ENCODE measurements at regions not wholly inside any gene's neighbourhood (a gene's known extent, or its start where the extent isn't known, plus 50 kb on each side); places are given as distances from the start of the nearest gene placed in this dataset.
A peak's percentile ranks its signal among the peaks of the same experiment; 100 is the strongest.

DNA sequence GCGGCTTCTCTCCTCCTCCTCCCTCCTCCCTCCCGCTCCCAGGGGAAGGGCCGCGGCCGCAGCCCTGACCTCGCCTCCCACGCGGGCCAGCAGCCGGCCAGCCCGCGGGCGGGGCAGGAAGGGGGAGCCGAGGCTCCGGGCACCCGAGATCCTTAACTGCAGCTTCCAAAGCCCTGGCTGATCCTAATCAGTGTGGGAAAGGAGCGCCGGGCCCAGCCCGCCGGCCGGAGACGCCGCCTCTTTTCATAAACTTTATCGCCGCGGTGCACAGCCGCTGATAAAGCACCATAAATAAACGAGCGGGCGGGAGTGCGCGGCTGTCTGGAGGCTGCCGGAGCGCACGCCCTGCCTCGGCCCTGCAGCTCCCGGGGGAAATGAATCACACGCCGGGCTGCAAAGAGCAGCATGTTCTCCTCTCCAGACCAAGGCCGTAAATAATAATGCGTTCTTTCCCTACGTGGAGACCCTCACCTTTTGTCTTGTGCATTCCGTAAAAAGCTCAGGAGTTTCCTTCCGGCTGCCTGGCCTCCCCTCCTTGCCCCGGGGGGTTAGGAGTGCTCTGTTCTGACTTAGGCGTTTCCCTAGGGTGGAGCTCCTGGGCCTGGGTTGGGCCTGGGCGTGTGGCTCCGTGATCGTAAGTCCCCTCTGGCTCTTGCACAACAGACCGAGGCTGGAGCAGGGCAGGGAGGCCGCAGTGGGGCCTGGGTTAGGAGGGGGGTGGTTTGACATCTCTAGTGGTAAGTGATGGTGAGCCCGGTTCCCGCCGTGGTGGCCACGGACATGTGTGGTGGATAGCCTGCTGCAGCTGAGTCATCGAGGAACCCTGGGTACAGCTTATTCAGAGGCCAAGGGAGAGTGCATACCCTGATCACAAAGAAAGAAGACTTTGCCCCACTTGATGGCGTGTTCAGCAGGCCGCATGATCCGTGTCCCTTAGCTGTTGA, 132.6 kb upstream of the HES1 start:
- peak; percentile 64 to 72 (median 68) for DNase-seq (ENCODE audit: low read depth in 4 of 4, low spot score in 2 of 4)

DNA sequence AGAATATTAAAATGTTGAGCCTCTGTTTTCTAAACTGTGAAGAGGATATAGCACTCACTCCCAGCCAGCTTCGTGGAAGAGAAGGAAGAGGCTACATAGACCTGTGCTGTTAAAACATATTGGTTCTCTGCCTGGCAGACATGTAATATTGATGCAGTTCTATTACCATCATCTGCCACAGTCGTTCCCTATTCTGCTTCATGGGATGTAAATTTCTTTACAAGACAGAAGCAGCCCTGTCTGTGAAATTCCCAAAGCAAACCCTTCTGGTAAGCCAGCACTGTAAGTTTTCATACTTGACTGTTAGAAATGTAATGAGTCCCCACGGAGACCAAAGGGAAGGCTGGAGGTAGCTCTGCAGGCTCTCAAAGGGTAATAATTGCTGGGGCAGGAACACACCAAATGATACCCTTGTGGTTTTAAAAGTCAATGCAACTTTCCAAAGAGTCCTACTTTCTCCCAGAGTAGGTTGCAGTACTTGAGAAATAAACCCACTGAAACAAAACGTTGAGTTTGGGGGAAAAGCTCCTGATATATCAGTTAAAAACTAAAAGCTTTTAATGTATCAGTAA, 129.9 kb upstream of the HES1 start:
- DNase-seq (ENCODE audit: low read depth in 4 of 4, low spot score in 2 of 4) = no peak

DNA sequence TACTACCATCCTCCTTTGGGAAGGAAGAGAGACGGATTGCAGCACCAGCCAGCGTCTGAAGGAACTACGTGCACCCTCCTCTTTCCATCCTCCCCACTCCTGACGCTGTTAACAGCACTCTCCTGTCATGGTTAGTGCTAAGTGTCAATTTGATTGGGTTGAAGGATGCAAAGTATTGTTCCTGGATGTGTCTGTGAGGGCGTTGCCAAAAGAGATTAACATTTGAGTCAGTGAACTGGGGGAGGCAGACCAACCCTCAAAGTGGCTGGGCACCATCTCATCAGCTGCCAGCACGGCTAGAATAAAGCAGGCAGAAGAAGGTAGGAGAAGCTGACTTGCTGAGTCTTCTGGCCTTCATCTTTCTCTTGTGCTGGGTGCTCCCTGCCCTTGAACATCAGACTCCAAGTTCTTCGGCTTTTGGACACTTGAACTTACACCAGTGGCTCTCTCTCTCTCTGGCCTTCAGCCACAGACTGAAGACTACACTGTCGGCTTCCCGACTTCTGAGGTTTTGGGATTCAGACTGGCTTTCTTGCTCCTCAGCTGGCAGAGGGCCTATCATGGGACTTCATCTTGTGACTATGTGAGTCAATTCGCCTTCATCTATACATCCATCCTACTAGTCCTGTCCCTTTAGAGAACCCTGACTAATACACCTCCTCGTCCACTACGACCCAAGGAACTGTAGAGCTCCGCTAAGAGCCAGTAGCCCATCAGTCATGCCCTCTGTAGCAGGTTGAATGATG, 128.2 kb upstream of the HES1 start:
- no peak for DNase-seq (ENCODE audit: low read depth in 4 of 4, low spot score in 2 of 4)

DNA sequence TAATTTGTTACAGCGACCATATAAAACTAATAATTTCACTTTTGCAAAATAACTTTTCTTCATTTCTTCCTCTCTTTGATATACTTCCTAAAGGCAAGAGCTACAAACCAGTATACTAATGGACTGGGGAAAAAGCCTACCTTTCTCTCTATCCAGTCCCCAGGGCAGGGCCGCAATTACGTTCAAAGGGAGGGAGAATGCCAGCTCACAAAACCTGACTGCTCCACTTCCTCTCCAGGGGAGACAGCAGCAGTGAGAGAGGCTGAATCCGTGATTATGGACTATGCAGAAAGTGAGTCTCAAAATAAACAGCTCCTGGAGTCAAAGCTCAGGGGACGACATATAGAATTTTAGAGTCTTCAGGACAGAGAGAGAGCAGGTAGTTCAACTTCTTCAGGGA, 126.9 kb upstream of the HES1 start:
- DNase-seq (ENCODE audit: low read depth in 4 of 4, low spot score in 2 of 4) = no peak

DNA sequence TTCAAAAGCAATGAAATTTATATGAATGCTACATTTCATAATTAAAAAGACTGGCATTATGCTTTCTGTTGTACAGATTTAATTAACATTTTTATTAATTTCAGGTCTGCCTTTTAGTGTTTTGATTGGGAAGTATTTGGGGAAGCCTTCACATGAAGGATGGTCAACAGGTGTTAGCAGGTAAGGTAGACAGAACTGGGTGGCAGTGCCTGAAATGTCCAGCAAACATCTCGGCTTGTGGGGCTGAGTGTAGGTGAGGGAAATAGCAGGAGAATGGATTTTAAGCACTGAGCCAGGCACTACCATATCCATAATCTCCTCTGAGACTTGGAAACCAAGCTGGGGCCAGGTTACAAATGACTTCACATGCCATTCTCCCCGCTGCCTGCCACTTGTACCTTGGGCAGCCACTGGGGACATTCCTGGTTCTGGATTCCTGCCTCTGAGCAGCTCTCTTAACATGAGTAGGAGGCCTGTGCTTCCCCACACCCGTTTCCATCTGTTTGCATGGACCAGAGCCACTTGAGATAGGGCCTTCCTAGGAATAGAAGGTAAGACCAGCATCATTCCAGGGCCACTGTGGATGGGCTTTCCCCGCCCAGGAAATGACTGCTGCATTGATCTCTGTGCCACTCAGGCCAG, 125.9 kb upstream of the HES1 start:
- DNase-seq (ENCODE audit: low read depth in 4 of 4, low spot score in 2 of 4) = no peak

DNA sequence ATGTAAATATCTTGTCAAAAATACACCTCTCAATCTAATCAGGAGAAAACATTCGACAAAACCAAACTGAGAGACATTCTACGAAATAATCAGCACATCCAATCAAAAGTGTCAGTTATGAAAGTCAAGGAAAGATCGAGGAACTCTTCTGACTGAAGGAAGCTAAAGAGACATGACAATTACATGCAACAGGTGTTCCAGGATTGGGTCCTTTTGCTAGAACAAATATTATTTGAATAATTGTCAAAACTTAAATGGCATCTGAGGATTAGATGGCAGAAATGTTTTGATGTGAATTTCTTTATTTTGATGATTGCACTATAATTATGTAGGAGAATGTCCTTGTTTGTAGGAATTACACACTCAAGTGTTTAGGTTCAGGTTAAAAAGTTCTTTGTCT, 124.1 kb upstream of the HES1 start:
- no peak for DNase-seq (ENCODE audit: low read depth in 4 of 4, low spot score in 2 of 4)

DNA sequence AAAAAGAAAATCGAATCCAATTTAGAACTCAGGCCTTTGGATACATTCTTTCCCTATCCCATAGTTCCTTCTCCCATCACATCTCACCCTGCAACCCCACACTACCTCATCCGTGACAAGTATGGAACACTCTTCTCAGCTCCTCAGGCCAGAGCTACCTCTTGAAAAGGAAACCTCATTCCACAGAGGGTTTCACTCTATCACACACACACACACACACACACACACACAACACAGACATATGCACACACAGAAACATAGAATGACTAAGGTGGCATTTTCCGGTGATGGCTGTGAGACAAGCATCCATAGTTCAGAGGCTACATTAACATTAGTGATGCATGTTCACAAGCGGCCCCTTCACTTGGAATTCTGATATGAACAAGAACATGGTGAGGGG, 122.0 kb upstream of the HES1 start:
- no peak for DNase-seq (ENCODE audit: low read depth in 4 of 4, low spot score in 2 of 4)

DNA sequence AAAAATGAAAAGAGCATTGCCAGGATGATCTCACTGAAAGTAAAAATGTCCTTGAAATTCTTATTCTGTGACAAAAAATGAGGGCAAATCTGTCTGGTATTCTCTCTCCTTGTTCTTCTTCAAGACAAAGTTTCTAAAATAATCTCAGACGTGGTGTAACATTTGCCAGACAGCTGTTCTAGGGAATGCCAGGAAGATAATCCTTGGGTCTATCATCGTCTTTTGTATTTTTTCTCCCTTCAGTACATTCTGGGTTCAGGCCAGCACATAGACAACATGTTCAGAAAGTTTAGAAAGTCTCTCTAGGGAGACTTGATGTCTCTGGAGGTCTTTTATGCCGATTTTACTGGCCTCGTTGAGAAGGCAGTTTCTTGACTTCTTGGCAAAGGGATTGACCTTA, 121.2 kb upstream of the HES1 start:
- no peak for DNase-seq (ENCODE audit: low read depth in 4 of 4, low spot score in 2 of 4)

DNA sequence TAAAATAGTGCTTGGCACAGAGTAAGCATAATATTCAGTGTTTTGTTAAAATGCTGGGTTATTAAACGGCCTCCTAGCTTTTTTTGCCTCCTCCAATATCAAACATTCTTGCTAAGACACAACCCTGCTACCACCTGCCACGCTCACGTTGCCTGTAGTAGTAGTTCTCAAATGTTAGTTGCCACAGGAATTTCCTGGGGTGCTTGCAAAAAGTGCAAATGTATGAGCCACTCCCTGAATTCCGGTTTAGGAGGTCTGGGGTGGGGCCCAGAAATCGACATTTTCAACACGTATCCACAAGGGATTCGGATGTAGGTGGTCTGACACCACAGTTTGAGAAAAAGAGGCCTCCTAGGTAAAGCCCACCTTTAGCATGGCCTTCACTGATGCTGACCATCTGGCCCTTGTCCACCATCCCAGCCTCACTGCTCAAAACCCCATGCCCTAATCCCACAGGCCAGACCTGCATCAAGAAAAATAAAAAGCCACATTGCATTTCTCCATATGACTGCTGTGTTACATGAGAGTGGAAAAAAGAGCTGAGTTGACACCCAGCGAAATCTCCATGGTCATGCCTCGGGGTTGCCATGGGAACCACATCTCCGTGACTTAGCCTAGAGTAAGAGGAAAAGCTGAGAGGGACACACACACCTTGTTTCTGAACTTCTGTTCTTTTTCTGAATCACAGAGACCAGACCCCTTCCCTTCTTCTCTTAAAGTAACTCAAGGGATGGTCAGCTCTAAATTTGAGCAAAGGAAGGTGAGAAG, 116.4 kb upstream of the HES1 start:
- peak in 1 of 4 donors; percentile 52 for DNase-seq (ENCODE audit: low read depth in 4 of 4, low spot score in 2 of 4)

DNA sequence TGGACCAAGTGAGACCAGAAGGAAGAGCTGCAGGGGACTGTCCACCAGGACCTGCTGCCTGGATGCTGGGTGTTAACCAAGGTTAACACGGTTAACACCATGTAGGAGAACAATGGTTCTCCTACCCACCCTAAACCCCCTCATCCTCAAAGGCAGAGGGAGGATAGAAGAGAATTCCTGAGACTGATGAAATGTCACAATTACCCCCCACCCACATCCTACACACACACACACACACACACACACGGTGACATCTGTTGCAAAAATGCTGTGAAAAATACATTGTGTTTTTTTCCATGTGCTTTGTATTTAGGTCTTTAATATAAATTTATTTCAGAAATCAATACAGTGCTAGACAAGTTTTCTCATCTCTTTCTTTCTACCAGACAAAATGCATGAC, 113.9 kb upstream of the HES1 start:
- no peak for DNase-seq (ENCODE audit: low read depth in 4 of 4, low spot score in 2 of 4)

DNA sequence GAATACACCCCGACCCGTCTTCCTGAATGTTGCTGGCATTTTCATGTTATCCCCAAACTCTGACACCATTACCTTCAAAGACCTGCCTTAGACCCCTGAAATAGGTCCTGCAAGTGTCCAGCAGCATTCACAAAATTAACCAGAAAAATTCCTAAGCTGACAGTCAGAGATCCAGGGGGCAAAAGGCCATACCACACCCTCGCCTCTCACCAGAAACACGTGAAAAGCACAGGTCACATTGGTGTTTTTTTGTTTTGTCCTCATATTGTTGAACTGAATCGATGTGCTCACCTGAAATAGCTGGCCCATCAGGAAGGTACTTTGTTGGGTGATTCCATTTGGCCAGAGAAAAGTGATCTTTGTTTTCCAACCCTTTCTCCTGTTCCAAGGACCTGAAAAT, 113.1 kb upstream of the HES1 start:
- no peak for DNase-seq (ENCODE audit: low read depth in 4 of 4, low spot score in 2 of 4)

DNA sequence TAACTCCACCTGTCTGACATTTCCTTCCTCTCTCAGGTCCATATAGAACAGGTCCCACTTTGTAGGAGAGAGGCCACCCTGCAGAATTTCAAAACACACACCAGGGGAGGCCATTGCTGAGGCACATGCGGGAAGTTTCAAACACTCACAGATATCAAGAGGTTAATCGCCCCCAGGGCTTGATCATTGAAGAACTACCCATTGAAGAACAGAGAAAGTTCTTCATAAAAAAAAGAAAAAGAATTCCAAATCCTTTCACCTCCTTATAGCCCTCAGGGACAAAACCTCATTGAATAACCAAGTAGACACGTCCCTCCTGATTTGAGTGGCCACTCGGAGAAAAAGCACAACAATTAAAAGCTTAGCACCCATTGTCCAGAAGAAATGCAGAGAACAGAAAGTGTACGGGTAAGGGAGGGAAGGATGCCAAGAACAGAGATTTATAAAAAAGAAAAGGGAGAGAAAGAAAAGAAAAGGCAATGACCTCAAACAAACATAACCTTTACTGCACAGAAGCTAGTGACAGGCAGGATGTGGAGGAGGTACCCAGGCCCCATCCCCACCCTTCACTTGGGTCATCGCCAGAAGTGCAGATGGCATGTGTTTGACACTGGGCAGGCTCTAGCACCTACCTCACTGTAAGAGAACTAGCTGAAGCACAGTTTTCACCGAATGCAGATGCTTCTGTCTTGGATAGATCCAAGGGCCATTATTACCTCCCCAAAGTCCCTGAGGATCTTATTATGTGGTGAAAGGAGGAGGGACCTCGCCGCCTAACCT, 112.3 kb upstream of the HES1 start:
- no peak for DNase-seq (ENCODE audit: low read depth in 4 of 4, low spot score in 2 of 4)

DNA sequence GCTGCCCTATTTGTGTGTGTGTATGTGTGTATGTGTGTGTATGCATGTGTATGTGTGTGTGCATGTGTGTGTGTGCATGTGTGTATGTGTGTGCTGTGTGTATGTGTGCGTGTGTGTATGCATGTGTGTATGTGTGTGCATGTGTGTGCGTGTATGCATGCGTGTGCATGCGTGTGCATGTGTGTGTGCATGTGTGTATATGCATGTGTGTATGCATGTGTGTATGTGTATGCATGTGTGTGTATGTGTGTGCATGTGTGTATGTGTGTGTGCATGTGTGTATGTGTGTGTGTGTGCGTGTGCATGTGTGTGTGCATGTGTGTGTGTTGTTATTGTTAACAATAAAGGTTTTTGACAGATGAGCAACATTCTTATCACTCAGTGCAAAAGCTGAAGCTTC, 110.8 kb upstream of the HES1 start:
- no peak for DNase-seq (ENCODE audit: low read depth in 4 of 4, low spot score in 2 of 4)

DNA sequence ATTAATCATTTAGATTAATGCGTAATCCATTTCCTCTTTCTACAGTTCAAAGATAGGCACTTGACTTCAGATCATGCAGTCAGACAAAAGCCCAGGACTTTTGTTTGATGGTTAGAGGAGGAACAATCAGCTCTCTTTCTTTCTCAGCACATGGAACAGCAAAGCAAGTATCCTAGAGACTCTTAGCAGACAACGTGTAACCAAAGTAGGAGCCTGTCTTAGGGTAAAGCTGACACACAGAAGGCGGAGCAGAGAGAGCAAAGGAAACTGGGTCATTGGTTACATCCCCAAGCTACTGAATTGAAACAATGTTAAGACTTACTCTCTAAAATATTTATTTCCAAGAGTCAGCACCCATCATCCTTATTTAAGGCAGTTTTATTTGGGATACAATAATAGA, 110.0 kb upstream of the HES1 start:
- no peak for DNase-seq (ENCODE audit: low read depth in 4 of 4, low spot score in 2 of 4)

DNA sequence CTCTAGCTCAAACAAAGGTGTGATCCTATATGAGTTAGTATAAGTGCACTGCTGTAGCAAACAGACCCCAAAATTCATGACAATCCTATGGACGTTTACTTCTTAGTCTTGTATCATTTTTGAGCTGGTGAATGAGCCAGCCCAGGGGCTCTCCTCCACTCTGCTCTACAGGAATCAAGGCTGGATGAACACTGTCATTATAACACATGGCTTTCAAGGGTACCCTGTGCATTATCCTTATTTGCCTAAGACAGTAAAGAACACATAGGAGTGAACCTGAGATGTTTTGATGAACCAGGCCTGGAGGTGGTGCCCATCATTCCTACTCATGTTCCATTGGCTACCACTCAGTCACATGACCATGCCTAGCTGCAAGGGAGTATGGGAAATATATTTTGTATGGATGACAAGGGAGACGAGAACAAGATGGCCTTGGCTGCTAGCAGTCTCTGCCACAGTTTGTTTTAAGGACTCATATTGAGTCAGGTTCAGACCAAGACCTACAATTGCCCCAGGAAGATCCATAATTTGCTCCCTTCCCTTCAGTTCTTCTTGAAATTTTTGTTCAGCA, 107.4 kb upstream of the HES1 start:
- DNase-seq (ENCODE audit: low read depth in 4 of 4, low spot score in 2 of 4) = no peak

DNA sequence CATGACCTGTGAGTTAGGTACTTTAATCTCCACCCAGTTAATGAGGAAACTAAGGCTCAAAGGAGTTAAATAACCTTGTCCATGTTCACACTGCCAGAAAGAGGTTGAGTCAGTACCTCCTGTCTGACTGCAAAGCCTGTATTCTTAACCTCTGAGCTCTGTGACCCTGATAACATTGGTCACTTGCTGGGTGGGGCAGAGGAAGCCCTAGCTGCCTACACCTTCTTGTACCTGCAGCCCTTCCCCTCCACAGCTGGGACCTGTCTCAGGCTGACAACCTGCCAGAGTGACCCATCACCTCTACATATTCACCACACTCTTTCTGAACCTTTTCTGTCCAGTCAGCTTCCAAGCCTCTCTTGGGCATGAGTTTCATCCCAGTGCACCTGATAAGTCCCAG, 106.1 kb upstream of the HES1 start:
- no peak for DNase-seq (ENCODE audit: low read depth in 4 of 4, low spot score in 2 of 4)

DNA sequence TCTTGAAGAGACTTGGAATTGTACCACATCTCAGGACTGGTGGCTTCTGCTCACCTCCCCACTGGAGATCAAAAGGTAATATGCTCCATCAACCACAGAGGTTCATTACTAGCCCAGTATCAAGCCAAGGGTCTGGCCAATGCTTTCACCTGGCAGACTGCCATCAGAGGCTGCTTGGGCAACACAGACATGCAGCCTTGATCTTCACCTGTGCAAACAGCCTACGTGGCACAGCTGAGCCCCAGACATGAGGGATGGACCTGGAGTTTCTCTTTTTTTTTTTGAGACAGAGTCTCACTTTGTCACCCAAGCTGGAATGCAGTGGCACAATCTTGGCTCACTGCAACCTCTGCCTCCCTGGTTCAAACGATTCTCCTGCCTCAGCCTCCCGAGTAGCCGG, 105.6 kb upstream of the HES1 start:
- no peak for DNase-seq (ENCODE audit: low read depth in 4 of 4, low spot score in 2 of 4)

DNA sequence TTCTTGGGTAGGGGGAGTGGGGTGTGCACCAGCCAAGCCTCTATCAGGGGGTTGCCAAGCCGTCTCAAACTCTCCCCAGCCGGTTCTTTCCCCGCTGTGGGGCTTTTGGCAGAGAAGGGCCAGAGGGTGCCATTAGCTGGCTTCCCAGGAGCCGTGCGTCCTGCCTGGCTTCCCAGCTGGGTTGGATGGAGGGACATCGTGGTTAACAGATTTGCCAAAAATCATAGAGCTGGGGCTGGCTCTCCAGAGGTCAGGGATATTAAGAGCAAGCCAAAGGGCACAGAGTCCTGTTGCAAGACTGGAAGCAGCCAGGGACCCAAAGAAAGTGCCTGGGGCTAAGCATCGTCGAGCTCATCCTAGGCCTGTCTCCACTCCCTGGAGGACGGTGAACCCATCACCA, 104.6 kb upstream of the HES1 start:
- no peak for DNase-seq (ENCODE audit: low read depth in 4 of 4, low spot score in 2 of 4)

DNA sequence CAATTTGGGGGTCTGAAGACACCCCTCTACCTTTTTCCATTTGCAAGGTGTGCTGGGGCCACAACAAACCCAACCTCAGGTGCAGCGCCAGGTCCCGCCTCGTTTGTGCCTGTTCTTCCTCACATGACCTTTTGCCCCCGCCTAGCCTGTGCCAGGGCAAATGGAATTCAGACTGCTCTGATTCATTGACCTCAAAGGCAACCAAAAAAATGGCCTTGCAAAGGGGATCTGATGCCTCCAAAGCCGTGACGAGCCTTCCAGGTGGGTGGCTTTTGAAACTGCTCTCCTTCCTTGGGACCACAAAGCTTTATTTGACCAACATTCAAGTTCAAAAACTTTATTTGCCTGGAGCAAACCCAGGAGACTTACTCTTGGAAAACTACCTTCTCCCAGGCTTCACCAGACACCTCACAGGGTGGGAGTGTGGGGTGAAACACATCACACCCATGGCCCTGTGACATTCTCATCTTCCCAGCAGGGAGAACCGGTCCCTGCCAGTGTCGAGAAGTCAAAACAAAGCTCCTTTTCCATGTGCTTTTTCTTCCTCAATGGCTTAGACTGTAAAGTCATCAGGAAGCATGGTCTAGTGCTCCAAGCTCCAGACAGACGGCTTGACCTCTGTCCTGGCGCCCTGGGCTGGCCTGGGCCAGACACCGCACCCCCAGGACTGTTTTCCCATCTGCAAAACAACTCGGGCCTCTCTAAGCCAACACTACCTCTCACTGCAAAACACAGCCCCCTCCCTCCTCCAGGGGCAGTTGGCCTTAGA, 103.9 kb upstream of the HES1 start:
- no peak for DNase-seq (ENCODE audit: low read depth in 4 of 4, low spot score in 2 of 4)

Data from left renal cortex interstitium (tissue), 4 donors.